Transverse colon (tissue), 4 donors: ENCODE measurements at regions not wholly inside any gene's neighbourhood (a gene's known extent, or its start where the extent isn't known, plus 50 kb on each side); places are given as distances from the start of the nearest gene placed in this dataset.

Experiments used
- EP300 ChIP-seq: sonication (generic); formaldehyde crosslinking; IDR thresholded peaks from one replicate; pipeline ENCODE4 v1.6.1; 2017; ENCODE audit warnings: antibody characterized with exemption, low read depth
- POLR2A ChIP-seq: fragments of 450-650 bp; IDR thresholded peaks from one replicate; pipeline ENCODE4 v1.6.1; 2016; ENCODE audit warnings: antibody characterized with exemption, mild to moderate bottlenecking, moderate library complexity
- POLR2AphosphoS5 ChIP-seq, 3 donors: sonication (generic); formaldehyde crosslinking; IDR thresholded peaks; one replicate each; pipeline ENCODE4 v1.6.1; 2016; ENCODE audit warnings: antibody characterized with exemption in 3 of 3
- TF ChIP-seq, protein P1 (sequence below), 5 experiments: fragments of 200-600 bp in 3 of 5; fragments of 450-650 bp in 2 of 5; sonication (generic) in 3 of 5; IDR thresholded peaks; 1 replicate in 2 of 5; 2 replicates in 3 of 5; pipeline ENCODE4 v1.5.1; 2016 to 2017; ENCODE audit warnings: antibody characterized with exemption in 5 of 5, inconsistent platforms in 3 of 5, mild to moderate bottlenecking in 2 of 5, moderate library complexity in 1 of 5

DNA sequence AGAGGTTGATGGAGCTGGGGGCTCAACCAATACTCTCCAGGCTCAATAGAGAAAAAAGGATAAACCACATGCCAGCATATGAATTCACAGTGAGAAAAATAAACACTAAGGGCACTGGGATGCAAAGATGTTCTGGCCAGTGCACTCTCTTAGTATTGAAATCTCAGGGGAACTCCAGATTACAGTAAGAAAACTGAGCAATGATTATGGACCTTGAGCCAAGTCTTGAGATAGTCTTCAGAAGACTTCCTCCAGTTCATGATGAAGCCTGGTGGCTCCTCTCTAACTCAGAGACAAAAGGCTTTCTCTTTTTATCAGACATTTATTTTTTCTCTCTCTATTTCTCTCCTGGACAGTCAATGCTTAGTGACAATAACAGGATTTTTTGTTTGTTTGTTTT is 139.8 kb upstream of the SPEF2 start:
- TF ChIP-seq, protein P1, sequence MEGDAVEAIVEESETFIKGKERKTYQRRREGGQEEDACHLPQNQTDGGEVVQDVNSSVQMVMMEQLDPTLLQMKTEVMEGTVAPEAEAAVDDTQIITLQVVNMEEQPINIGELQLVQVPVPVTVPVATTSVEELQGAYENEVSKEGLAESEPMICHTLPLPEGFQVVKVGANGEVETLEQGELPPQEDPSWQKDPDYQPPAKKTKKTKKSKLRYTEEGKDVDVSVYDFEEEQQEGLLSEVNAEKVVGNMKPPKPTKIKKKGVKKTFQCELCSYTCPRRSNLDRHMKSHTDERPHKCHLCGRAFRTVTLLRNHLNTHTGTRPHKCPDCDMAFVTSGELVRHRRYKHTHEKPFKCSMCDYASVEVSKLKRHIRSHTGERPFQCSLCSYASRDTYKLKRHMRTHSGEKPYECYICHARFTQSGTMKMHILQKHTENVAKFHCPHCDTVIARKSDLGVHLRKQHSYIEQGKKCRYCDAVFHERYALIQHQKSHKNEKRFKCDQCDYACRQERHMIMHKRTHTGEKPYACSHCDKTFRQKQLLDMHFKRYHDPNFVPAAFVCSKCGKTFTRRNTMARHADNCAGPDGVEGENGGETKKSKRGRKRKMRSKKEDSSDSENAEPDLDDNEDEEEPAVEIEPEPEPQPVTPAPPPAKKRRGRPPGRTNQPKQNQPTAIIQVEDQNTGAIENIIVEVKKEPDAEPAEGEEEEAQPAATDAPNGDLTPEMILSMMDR (IDR thresholded peaks at IDR 0.05), result no peak
- TF ChIP-seq POLR2AphosphoS5 (IDR thresholded peaks at IDR 0.05) (no peak), POLR2A (no peak), EP300 (no peak)
